K562 (cell line): ENCODE measurements at regions not wholly inside any gene's neighbourhood (a gene's known extent, or its start where the extent isn't known, plus 50 kb on each side); places are given as distances from the start of the nearest gene placed in this dataset.

ENCODE experiments used
- ATAC-seq: fragments of 200-7000 bp; cut with Tn5 transposase; 3 replicates; pipeline ENCODE4 v1.9.1; 2020; ENCODE audit warnings: moderate library complexity
- BruUV-seq: library from RNA; stranded (reverse); fragments of 400-500 nt; replicated peaks from 2 replicates; lab custom pipeline; 2021; lab: Mats Ljungman, UMichigan
- CTCF ChIA-PET: fragments of 300-600 bp; formaldehyde crosslinking; extraction: SDS; loops from one replicate; lab custom pipeline; 2021; ENCODE audit warnings: low intra/inter-chr PET ratio; lab: Yijun Ruan, JAX
- POLR2A ChIA-PET: fragments of 300-600, 350-650 bp; sonication (Branson Sonifier 250); formaldehyde crosslinking; extraction: SDS; loops from one replicate; lab custom pipeline; 2021; ENCODE audit warnings: antibody characterized with exemption, inconsistent platforms; lab: Yijun Ruan, JAX
- DNase-seq, 4 experiments: peaks; one replicate each; pipeline versions ENCODE4 v3.0.0 to v3.0.0-alpha.2; 2011 to 2018; ENCODE audit warnings: low spot score in 3 of 4, mixed read lengths in 3 of 4; ENCODE audit errors: extremely low read depth in 1 of 4
- FAIRE-seq: peaks from 2 replicates; lab custom pipeline; 2011; peaks lifted over from hg19 to GRCh38; lab: Jason Lieb, UNC
- H2AFZ ChIP-seq: 2 replicates; pipeline ENCODE4 v1.6.0; 2011; ENCODE audit warnings: low read depth, low read length, control low read depth, inconsistent platforms
- H3K27ac ChIP-seq: fragments of 200-600 bp; 3 replicates; pipeline ENCODE4 v1.8.0; 2011; ENCODE audit warnings: low read depth, mild to moderate bottlenecking, control low read depth, inconsistent platforms, low read length, moderate library complexity, mixed read lengths; ENCODE audit errors: extremely low read depth
- H3K27me3 ChIP-seq, 2 experiments: fragments of 300-600 bp in 1 of 2; 2 replicates in 1 of 2; 3 replicates in 1 of 2; pipeline versions ENCODE4 v1.6.0 to v1.8.0; 2011; ENCODE audit warnings: inconsistent platforms in 2 of 2, low read length in 2 of 2, mild to moderate bottlenecking in 1 of 2, mixed read lengths in 1 of 2, moderate library complexity in 1 of 2; ENCODE audit not compliant: control insufficient read depth in 2 of 2, insufficient read depth in 2 of 2
- H3K36me3 ChIP-seq: fragments of 300-600 bp; 3 replicates; pipeline ENCODE4 v1.8.0; 2011; ENCODE audit warnings: mild to moderate bottlenecking, low read length, inconsistent platforms; ENCODE audit not compliant: control insufficient read depth, insufficient read depth
- H3K4me1 ChIP-seq, 2 experiments: fragments of 200-600 bp in 1 of 2; replicated peaks in 1 of 2; 2 replicates in 1 of 2; 3 replicates in 1 of 2; pipeline versions ENCODE4 v1.5.1 to v1.8.0; 2011; ENCODE audit warnings: inconsistent platforms in 2 of 2, low read length in 2 of 2, mild to moderate bottlenecking in 1 of 2, mixed read lengths in 1 of 2, moderate library complexity in 1 of 2; ENCODE audit not compliant: control insufficient read depth in 2 of 2, insufficient read depth in 2 of 2
- H3K4me2 ChIP-seq: 2 replicates; pipeline ENCODE4 v1.6.1; 2011; ENCODE audit warnings: low read length, control low read depth, inconsistent platforms, mixed read lengths; ENCODE audit not compliant: insufficient read depth
- H3K4me3 ChIP-seq: fragments of 200-600 bp; sonication (generic), shearing (Covaris generic); 2 replicates; pipeline ENCODE4 v1.5.1; 2016; ENCODE audit warnings: control low read depth, inconsistent platforms
- H3K79me2 ChIP-seq: fragments of 200-600 bp; 3 replicates; pipeline ENCODE4 v1.8.0; 2011; ENCODE audit warnings: low read length, inconsistent platforms; ENCODE audit not compliant: control insufficient read depth, insufficient read depth
- H3K9ac ChIP-seq, 2 experiments: 2 replicates each; pipeline versions ENCODE4 v1.6.0 to v1.6.1; 2011; ENCODE audit warnings: low read depth in 2 of 2, low read length in 2 of 2, control low read depth in 1 of 2, inconsistent platforms in 1 of 2, mild to moderate bottlenecking in 1 of 2, mixed read lengths in 1 of 2; ENCODE audit not compliant: insufficient read depth in 1 of 2
- H3K9me1 ChIP-seq: one replicate; pipeline ENCODE4 v1.6.0; 2011; ENCODE audit warnings: inconsistent platforms, mild to moderate bottlenecking, low read length, moderate library complexity; ENCODE audit not compliant: control insufficient read depth, insufficient read depth
- H3K9me3 ChIP-seq: replicated peaks from 2 replicates; pipeline ENCODE4 v1.5.1; 2011; ENCODE audit warnings: low read depth, low read length, inconsistent platforms; ENCODE audit not compliant: control insufficient read depth, insufficient read depth
- H4K20me1 ChIP-seq: replicated peaks from 2 replicates; pipeline ENCODE4 v1.6.1; 2011; ENCODE audit warnings: low read length, inconsistent platforms, mixed read lengths; ENCODE audit not compliant: control insufficient read depth, insufficient read depth
- CBFB ChIP-seq: sonication (generic); formaldehyde crosslinking; IDR thresholded peaks from 2 replicates; pipeline ENCODE4 v1.4.0; 2020; ENCODE audit warnings: mild to moderate bottlenecking, missing genetic modification reagents
- CBX2 ChIP-seq: fragments of 200-600 bp; sonication (generic); IDR thresholded peaks from one replicate; pipeline ENCODE4 v1.6.1; 2012; ENCODE audit warnings: mild to moderate bottlenecking, low read length, inconsistent platforms; ENCODE audit not compliant: insufficient read depth, poor library complexity, severe bottlenecking
- E2F3 ChIP-seq: fragments of 250-450 bp; sonication (Bioruptor Pico); IDR thresholded peaks from 2 replicates; pipeline ENCODE4 v1.4.0; 2020; ENCODE audit warnings: mild to moderate bottlenecking
- ETV1 ChIP-seq: fragments of 450-650 bp; conservative IDR thresholded peaks from 2 replicates; pipeline ENCODE4 v1.6.1; 2016; ENCODE audit warnings: missing genetic modification characterization, control low read depth, low read depth, missing compliant biosample characterization
- HEY1 ChIP-seq: fragments of 250-450 bp; sonication (Bioruptor Pico); IDR thresholded peaks from 2 replicates; pipeline ENCODE4 v1.5.0; 2020; ENCODE audit warnings: mild to moderate bottlenecking, moderate library complexity, borderline replicate concordance
- KAT8 ChIP-seq: fragments of 450-650 bp; IDR thresholded peaks from 2 replicates; pipeline ENCODE4 v1.6.1; 2016; ENCODE audit warnings: low read depth, mild to moderate bottlenecking
- POLR2G ChIP-seq: fragments of 200-400 bp; formaldehyde crosslinking; IDR thresholded peaks from 2 replicates; pipeline ENCODE4 v1.6.1; 2017; ENCODE audit warnings: low read depth, mild to moderate bottlenecking, antibody characterized with exemption, low read length, moderate library complexity
- SLC30A9 ChIP-seq: fragments of 250-450 bp; sonication (Bioruptor Pico); IDR thresholded peaks from 2 replicates; pipeline ENCODE4 v1.8.0; 2022; ENCODE audit warnings: mild to moderate bottlenecking, moderate library complexity
- TAF1 ChIP-seq: IDR thresholded peaks from 2 replicates; pipeline ENCODE4 v1.6.1; 2011; ENCODE audit warnings: mild to moderate bottlenecking, low read length, moderate library complexity; ENCODE audit not compliant: insufficient read depth, control insufficient read depth, severe bottlenecking; ENCODE audit errors: extremely low read depth
- ZFP30 ChIP-seq: fragments of 250-450 bp; sonication (Bioruptor Pico); IDR thresholded peaks from 2 replicates; pipeline ENCODE4 v1.8.0; 2022; ENCODE audit warnings: moderate library complexity, mild to moderate bottlenecking, inconsistent platforms, borderline replicate concordance
- WGBS: fragments of 100-300 bp; shearing (Covaris generic); methylation state at CpG from one replicate; pipeline ENCODE4 v1.1.6; 2016; ENCODE audit warnings: low coverage, mixed read lengths; ENCODE audit not compliant: insufficient coverage; ENCODE audit errors: missing lambda C conversion rate; 5-methylcytosine and 5-hydroxymethylcytosine counted together
- in situ Hi-C: fragments of 300-500 bp; cut with MboI; formaldehyde crosslinking; loops from 4 replicates; pipeline ENCODE4 v1.15.0; 2018; ENCODE audit warnings: inconsistent platforms, mixed read lengths
- intact Hi-C: fragments of 100-400 bp; cut with micrococcal nuclease; formaldehyde crosslinking; loops from 2 replicates; pipeline ENCODE4 v1.14.2; 2022
- TF ChIP-seq, protein P1 (sequence below): fragments of 200-800 bp; sonication (Bioruptor generic); IDR thresholded peaks from 2 replicates; pipeline ENCODE4 v1.6.1; 2017; ENCODE audit warnings: missing genetic modification characterization, missing compliant biosample characterization

DNA sequence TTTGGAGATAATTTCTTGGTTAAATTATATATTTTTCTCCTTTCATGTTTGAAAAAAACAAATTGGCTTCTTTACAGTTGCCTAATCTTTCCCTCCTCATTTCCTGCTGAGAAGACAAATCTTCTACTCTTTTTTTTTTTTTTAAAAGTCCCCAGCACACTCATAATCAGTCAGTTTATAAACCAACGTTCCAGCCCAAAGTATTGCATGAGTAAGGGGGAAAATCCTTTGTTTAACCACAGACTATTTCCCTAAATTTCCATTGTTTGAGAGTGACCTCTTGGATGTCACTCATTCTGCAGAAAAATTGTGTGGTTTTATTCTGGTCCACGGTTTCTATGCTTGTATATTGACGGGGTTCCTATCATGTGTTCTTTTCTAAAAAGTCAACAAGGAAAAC is 55.1 kb upstream of the TLR4 start:
- no peaks in the 10 kb centered on the region for H3K4me1 ChIP-seq
- DNase-seq (no peak), ATAC-seq (no peak), FAIRE-seq (no peak)
- no peak overlapping the region for H3K4me2 ChIP-seq
- H3K9me1 ChIP-seq = no peaks in the 10 kb centered on the region
- in situ Hi-C loops (no loop called here), intact Hi-C loops (loop anchor here (10.0 kb wide), 2 partner anchors 1636 to 1716 kb away; partner anchors contain the start of gene BRINP1)
- no peak overlapping the region for H3K27ac ChIP-seq
- no peak for TF ChIP-seq CBX2
- no peak for TF ChIP-seq POLR2G
- no peak for TF ChIP-seq E2F3 (CRISPR knock-in tag)
- TF ChIP-seq ZFP30 (CRISPR knock-in tag) = no peak
- no peak for TF ChIP-seq SLC30A9 (CRISPR knock-in tag)
- TF ChIP-seq KAT8 = no peak
- no peak for TF ChIP-seq CBFB (CRISPR knock-in tag)
- no peak for TF ChIP-seq ETV1 (tag)
- TF ChIP-seq, protein P1, sequence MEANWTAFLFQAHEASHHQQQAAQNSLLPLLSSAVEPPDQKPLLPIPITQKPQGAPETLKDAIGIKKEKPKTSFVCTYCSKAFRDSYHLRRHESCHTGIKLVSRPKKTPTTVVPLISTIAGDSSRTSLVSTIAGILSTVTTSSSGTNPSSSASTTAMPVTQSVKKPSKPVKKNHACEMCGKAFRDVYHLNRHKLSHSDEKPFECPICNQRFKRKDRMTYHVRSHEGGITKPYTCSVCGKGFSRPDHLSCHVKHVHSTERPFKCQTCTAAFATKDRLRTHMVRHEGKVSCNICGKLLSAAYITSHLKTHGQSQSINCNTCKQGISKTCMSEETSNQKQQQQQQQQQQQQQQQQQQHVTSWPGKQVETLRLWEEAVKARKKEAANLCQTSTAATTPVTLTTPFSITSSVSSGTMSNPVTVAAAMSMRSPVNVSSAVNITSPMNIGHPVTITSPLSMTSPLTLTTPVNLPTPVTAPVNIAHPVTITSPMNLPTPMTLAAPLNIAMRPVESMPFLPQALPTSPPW (CRISPR knock-in tag) = no peak
- TF ChIP-seq TAF1 = no peak
- no peak for TF ChIP-seq HEY1 (CRISPR knock-in tag)
- no peak overlapping the region for H3K4me3 ChIP-seq
- ChIA-PET CTCF (no interaction called here), POLR2A (interaction anchor here (0.6 kb wide), 1 partner anchor 159 kb away, joined by 4 read pairs; no protein-coding TSS in a partner anchor)
- H3K9ac ChIP-seq = no peak overlapping the region
- no peaks in the 10 kb centered on the region for H4K20me1 ChIP-seq
- H3K36me3 ChIP-seq = no peaks in the 10 kb centered on the region
- BruUV-seq = no TSS peak
- H2AFZ ChIP-seq = no peak overlapping the region
- 0% methylated on average over 3 of the region's 3 CpGs for WGBS
- H3K9me3 ChIP-seq = no peaks in the 10 kb centered on the region
- H3K79me2 ChIP-seq = no peaks in the 10 kb centered on the region
- no peaks in the 10 kb centered on the region for H3K27me3 ChIP-seq
